C4-2B (cell line): ENCODE measurements at regions not wholly inside any gene's neighbourhood (a gene's known extent, or its start where the extent isn't known, plus 50 kb on each side); places are given as distances from the start of the nearest gene placed in this dataset.
"Not testable (repeated sequence)": the region's sequence is repeated elsewhere in the genome, so short reads cannot be mapped to it uniquely, and the experiment has no call there.

Experiments used
- H3K27ac ChIP-seq: fragments of 450-650 bp; 2 replicates; pipeline ENCODE4 v1.5.1; 2017
- ZFX ChIP-seq: fragments of 450-650 bp; IDR thresholded peaks from 2 replicates; pipeline ENCODE4 v1.6.1; 2017
- TF ChIP-seq, protein P1 (sequence below): fragments of 450-650 bp; conservative IDR thresholded peaks from 2 replicates; pipeline ENCODE4 v1.5.1; 2017; ENCODE audit warnings: mild to moderate bottlenecking

DNA sequence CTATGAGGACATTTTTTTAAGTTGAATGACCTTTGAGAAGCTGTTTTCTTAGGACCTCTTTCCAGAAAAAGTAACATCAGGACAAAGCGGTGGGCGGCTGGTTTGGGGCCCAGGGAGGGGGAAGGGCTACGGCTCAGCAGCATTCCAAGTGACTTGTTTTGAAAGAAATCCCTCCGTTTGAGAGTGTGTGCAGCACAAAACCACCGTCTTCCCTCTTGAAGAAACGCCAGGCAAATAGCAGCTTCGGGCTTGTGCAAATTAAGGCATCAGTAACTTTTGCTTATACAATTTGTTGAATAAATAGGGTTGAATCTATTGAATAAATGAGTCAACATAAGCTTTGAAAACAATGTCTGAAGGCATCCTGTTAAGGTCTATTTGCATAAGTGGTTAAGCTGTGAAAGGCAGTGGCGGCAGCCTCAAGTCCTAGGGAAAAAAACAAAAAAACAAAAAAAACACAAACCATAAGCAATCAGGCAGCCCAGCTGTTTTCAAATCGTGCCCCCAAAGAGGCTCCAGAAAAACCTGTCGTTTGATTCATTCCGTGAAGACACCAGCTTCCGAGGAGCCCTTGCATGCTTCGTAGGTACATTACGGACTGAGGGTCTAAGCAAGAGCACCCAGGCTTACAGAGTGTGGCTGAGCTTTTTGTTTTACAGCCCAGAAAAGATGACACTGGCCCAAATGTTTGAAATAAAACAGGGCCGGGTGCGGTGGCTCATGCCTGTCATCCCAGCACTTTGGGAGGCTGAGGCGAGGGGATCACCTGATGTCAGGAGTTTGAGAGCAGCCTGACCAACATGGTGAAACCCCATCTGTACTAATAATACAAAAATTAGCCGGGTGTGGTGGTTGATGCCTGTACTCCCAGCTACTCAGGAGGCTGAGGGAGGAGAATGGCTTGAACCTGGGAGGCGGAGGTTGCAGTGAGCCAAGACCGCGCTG lies 103.7 kb downstream of the CRLF2 start:
- TF ChIP-seq, protein P1, sequence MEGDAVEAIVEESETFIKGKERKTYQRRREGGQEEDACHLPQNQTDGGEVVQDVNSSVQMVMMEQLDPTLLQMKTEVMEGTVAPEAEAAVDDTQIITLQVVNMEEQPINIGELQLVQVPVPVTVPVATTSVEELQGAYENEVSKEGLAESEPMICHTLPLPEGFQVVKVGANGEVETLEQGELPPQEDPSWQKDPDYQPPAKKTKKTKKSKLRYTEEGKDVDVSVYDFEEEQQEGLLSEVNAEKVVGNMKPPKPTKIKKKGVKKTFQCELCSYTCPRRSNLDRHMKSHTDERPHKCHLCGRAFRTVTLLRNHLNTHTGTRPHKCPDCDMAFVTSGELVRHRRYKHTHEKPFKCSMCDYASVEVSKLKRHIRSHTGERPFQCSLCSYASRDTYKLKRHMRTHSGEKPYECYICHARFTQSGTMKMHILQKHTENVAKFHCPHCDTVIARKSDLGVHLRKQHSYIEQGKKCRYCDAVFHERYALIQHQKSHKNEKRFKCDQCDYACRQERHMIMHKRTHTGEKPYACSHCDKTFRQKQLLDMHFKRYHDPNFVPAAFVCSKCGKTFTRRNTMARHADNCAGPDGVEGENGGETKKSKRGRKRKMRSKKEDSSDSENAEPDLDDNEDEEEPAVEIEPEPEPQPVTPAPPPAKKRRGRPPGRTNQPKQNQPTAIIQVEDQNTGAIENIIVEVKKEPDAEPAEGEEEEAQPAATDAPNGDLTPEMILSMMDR = no peak
- no peak for TF ChIP-seq ZFX
- no peak overlapping the region for H3K27ac ChIP-seq

GRCh38 chrX:1106478-1107210 lies 105.8 kb downstream of the CRLF2 start:
- H3K27ac ChIP-seq = no peak overlapping the region
- TF ChIP-seq, protein P1 = no peak
- TF ChIP-seq ZFX = no peak

DNA sequence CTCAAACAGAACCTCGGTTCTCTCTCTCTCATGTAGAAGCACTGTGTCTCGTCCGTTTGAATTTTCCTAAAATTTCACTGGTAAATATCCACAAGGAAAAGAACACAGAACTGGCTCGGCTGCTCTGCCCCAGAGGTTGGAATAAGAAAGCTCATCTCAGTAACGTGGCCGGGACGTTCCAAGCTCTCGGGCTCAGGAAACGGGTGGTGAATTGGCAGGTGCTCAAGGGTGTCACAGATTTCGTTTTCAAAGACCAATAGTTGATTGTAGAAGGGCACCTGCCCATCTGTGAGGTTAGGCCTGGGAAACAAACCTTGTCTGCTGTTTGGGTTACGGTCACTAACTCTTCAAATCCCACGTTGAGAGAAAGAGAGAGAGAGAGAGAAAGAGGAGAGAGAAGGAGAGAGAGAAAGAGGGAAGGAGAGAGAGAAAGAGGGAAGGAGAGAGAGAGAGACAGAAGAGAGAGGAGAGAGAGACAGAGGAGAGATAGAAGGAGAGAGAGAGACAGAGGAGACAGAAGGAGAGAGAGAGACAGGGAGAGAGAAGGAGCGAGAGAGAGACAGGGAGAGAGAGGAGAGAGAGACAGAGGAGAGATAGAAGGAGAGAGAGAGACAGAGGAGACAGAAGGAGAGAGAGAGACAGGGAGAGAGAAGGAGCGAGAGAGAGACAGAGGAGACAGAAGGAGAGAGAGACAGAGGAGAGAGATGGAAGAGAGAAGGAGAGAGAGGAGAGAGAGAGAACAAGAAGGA lies 106.6 kb downstream of the CRLF2 start:
- no peak overlapping the region for H3K27ac ChIP-seq
- TF ChIP-seq ZFX = no peak
- TF ChIP-seq, protein P1 = no peak

- not testable (repeated sequence) for H3K27ac ChIP-seq
Measured at GRCh38 chrX:1105031-1105430, 107.4 kb downstream of the CRLF2 start.

- TF ChIP-seq ZFX = no peak
- TF ChIP-seq, protein P1 = no peak
Measured at GRCh38 chrX:1103360-1103759, 109.1 kb downstream of the CRLF2 start.

GRCh38 chrX:1102786-1103185 lies 109.7 kb downstream of the CRLF2 start:
- no peak for TF ChIP-seq ZFX
- TF ChIP-seq, protein P1 = no peak

More at GRCh38 chrX:1103360-1103759, 109.1 kb downstream of the CRLF2 start:
- H3K27ac ChIP-seq = no peak overlapping the region

GRCh38 chrX:1102221-1102620 lies 110.2 kb downstream of the CRLF2 start:
- H3K27ac ChIP-seq = not testable (repeated sequence)

More at GRCh38 chrX:1102786-1103185, 109.7 kb downstream of the CRLF2 start:
- no peak overlapping the region for H3K27ac ChIP-seq
